Activated CD4-positive, alpha-beta memory T cell treated with anti-CD3 and anti-CD28 coated beads, Interleukin-2, amount 10 ng/mL, durations not matched to agents 7 days and 5 days (primary cell): ENCODE measurements at regions not wholly inside any gene's neighbourhood (a gene's known extent, or its start where the extent isn't known, plus 50 kb on each side); places are given as distances from the start of the nearest gene placed in this dataset.
"Not testable (repeated sequence)": the region's sequence is repeated elsewhere in the genome, so short reads cannot be mapped to it uniquely, and the experiment has no call there.

ENCODE experiments used
- CTCF ChIA-PET: fragments of 350-600 bp; sonication (Branson Sonifier 250); formaldehyde crosslinking; loops from one replicate; lab custom pipeline; 2021; ENCODE audit warnings: antibody characterized with exemption, inconsistent platforms; lab: Charles Lee
- POLR2A ChIA-PET: fragments of 350-600 bp; sonication (Branson Sonifier 250); formaldehyde crosslinking; loops from one replicate; lab custom pipeline; 2021; ENCODE audit warnings: antibody characterized with exemption; lab: Charles Lee
- DNase-seq: peaks from one replicate; pipeline ENCODE4 v3.0.0-alpha.2; 2020
- H3K27ac Mint-ChIP-seq: one replicate; pipeline ENCODE4 v1.8.0; 2021; ENCODE audit warnings: mild to moderate bottlenecking, mixed read lengths
- H3K27me3 Mint-ChIP-seq: one replicate; pipeline ENCODE4 v1.8.0; 2021; ENCODE audit warnings: mixed read lengths
- H3K36me3 Mint-ChIP-seq: one replicate; pipeline ENCODE4 v1.8.0; 2021; ENCODE audit warnings: low read depth, mixed read lengths
- H3K4me1 Mint-ChIP-seq: one replicate; pipeline ENCODE4 v1.8.0; 2021; ENCODE audit warnings: mixed read lengths
- H3K4me3 Mint-ChIP-seq: one replicate; pipeline ENCODE4 v1.8.0; 2021; ENCODE audit warnings: mild to moderate bottlenecking, mixed read lengths
- H3K9me3 Mint-ChIP-seq: one replicate; pipeline ENCODE4 v1.8.0; 2021; ENCODE audit warnings: mixed read lengths

DNA sequence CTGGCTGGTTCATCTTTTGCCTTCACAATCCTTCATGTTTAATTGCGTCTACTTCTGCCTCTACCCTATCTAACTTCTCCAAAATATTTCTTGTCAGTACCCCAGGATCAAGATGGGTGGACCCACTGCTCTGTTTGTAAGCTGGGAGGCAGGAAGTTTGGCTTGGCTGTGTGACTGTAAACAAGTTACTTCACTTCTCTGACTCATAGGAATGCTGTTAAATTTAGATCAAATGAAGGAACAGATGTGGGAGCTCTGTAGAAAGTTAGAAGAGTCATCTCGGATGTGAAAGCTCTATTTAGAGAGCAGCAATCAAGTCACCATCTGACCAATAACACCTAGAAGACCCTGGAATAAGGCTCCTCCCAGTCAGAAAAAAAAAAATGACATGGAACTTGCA lies 55.2 kb upstream of the MRTFB start:
- H3K36me3 Mint-ChIP-seq = no peaks in the 10 kb centered on the region
- peaks cover 5% of the 10 kb centered on the region for H3K27me3 Mint-ChIP-seq
- POLR2A ChIA-PET = no interaction called here
- CTCF ChIA-PET = no interaction called here
- no peaks in the 10 kb centered on the region for H3K9me3 Mint-ChIP-seq
- no peaks in the 10 kb centered on the region for H3K4me1 Mint-ChIP-seq
- no peak overlapping the region for H3K4me3 Mint-ChIP-seq
- DNase-seq = no peak
- H3K27ac Mint-ChIP-seq = no peak overlapping the region

DNA sequence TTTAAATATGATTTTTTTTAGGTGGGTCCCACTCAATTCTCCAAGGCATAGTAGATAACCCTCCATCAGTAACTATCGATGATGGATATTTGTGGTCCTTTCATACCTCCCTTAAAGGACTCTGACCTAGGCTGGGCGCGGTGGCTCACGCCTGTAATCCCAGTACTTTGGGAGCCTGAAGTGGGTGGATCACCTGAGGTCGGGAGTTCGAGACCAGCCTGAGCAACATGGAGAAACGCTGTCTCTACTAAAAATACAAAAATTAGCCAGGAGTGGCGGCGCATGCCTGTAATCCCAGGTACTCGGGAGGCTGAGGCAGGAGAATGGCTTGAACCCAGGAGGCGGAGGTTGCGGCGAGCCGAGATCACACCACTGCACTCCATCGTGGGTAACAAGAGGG lies 54.8 kb upstream of the MRTFB start:
- POLR2A ChIA-PET, H3K27me3 Mint-ChIP-seq, CTCF ChIA-PET, DNase-seq, H3K36me3 Mint-ChIP-seq, H3K27ac Mint-ChIP-seq, H3K4me3 Mint-ChIP-seq, H3K4me1 Mint-ChIP-seq, H3K9me3 Mint-ChIP-seq: not testable (repeated sequence)

- CTCF ChIA-PET = interaction anchor here (1.2 kb wide), 1 partner anchor 98 kb away, joined by 3 read pairs; the partner anchor contains the start of gene ERCC4
- Mint-ChIP-seq H3K4me1 (no peaks in the 10 kb centered on the region), H3K36me3 (no peaks in the 10 kb centered on the region), H3K27me3 (peaks cover 2% of the 10 kb centered on the region), H3K4me3 (no peak overlapping the region), H3K27ac (no peak overlapping the region), H3K9me3 (no peaks in the 10 kb centered on the region)
- DNase-seq = no peak
- POLR2A ChIA-PET = no interaction called here
These were observed 53.2 kb upstream of the MRTFB start for GRCh38 chr16:14017886-14018285.

DNA sequence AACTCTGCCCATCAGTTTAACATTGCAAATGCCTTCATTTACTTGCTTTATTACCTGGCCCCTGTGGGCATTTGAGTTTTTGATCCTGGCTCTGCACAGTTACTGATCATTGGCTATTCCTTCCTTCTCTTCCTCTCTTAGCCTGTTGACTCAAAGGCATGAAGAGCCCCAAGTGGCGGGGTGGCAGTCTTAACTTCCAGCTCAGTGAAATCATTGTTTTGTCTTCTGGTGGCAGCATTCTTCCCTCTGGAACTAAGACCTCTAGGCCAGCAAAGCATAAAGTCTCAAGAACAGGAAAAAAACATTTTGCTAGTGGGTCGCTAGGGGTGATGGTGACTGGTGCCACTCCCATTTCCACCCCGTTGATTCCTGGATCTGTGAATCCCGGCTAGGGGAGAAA lies 52.3 kb upstream of the MRTFB start:
- DNase-seq = no peak
- no peaks in the 10 kb centered on the region for H3K9me3 Mint-ChIP-seq
- ChIA-PET CTCF (interaction anchor here (2.1 kb wide), 1 partner anchor 95 kb away, joined by 6 read pairs; no protein-coding TSS in a partner anchor), POLR2A (no interaction called here)
- H3K27ac Mint-ChIP-seq = no peak overlapping the region
- H3K27me3 Mint-ChIP-seq = peaks cover 2% of the 10 kb centered on the region
- H3K36me3 Mint-ChIP-seq = no peaks in the 10 kb centered on the region
- H3K4me1 Mint-ChIP-seq = no peaks in the 10 kb centered on the region
- H3K4me3 Mint-ChIP-seq = no peak overlapping the region

DNA sequence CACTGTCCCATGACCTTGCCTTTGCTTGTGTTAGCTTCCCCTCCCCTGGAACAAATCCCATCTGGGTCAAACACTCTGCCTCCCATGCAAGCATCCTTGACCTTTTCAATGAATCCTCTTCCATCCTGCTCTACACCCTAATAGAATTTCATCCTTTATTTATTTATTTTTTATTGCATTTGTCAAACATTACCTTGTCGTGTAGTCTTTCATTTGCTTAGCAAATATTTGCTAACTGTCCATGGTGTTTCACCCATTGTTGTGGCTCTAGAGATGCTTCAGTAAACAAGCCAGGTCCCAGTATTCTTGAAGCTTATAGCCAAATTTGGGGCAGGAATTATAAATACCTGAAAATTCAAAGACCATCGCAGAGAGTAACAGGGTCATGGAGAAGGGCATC lies 51.0 kb upstream of the MRTFB start:
- Mint-ChIP-seq H3K27ac (no peak overlapping the region), H3K9me3 (no peaks in the 10 kb centered on the region), H3K36me3 (no peaks in the 10 kb centered on the region), H3K27me3 (peaks cover 2% of the 10 kb centered on the region), H3K4me3 (no peak overlapping the region), H3K4me1 (no peaks in the 10 kb centered on the region)
- no peak for DNase-seq
- CTCF ChIA-PET = interaction anchor here (2.1 kb wide), 1 partner anchor 97 kb away, joined by 6 read pairs; no protein-coding TSS in a partner anchor
- POLR2A ChIA-PET = no interaction called here
